Neural cell (in vitro differentiated cells): ENCODE measurements at regions not wholly inside any gene's neighbourhood (a gene's known extent, or its start where the extent isn't known, plus 50 kb on each side); places are given as distances from the start of the nearest gene placed in this dataset.

ENCODE experiments used
- CTCF ChIP-seq: fragments of 450-650 bp; IDR thresholded peaks from 2 replicates; pipeline ENCODE4 v1.5.1; 2014; ENCODE audit warnings: antibody characterized with exemption, mild to moderate bottlenecking, moderate library complexity; ENCODE audit not compliant: poor library complexity, severe bottlenecking
- EP300 ChIP-seq: fragments of 450-650 bp; conservative IDR thresholded peaks from 2 replicates; pipeline ENCODE4 v1.6.1; 2014; ENCODE audit warnings: antibody characterized with exemption, mild to moderate bottlenecking, moderate library complexity; ENCODE audit not compliant: poor library complexity, severe bottlenecking
- REST ChIP-seq: IDR thresholded peaks from 2 replicates; pipeline ENCODE4 v1.6.1; 2012; ENCODE audit warnings: borderline replicate concordance

GRCh38 chr4:56147371-56147770 lies 198.6 kb downstream of the CEP135 start:
- no peak for TF ChIP-seq REST
- no peak for TF ChIP-seq CTCF
- no peak for TF ChIP-seq EP300
